H1 (cell line): ENCODE measurements at regions not wholly inside any gene's neighbourhood (a gene's known extent, or its start where the extent isn't known, plus 50 kb on each side); places are given as distances from the start of the nearest gene placed in this dataset.

Experiments used
- CTCF ChIA-PET: fragments of 300-600 bp; sonication (Branson Sonifier 250); formaldehyde crosslinking; loops from one replicate; lab custom pipeline; 2021; ENCODE audit not compliant: partially characterized antibody; lab: Charles Lee
- POLR2A ChIA-PET: fragments of 300-600 bp; sonication (Branson Sonifier 250); formaldehyde crosslinking; loops from one replicate; lab custom pipeline; 2021; ENCODE audit warnings: inconsistent platforms; ENCODE audit not compliant: partially characterized antibody; lab: Charles Lee
- DNase-seq, 2 experiments: peaks; one replicate each; pipeline versions ENCODE4 v3.0.0 to v3.0.0-alpha.2; 2010 to 2022; ENCODE audit warnings: low spot score in 2 of 2, low read depth in 1 of 2, mixed read lengths in 1 of 2
- FAIRE-seq: peaks from 2 replicates; lab custom pipeline; 2011; peaks lifted over from hg19 to GRCh38; lab: Jason Lieb, UNC
- H2AFZ ChIP-seq: 2 replicates; pipeline ENCODE4 v1.8.1; 2012; ENCODE audit warnings: low read length, inconsistent platforms
- H2AK5ac ChIP-seq: 2 replicates; pipeline ENCODE4 v1.6.1; 2013; ENCODE audit warnings: low read depth, low read length
- H2BK120ac ChIP-seq: replicated peaks from 2 replicates; pipeline ENCODE3; 2013; ENCODE audit warnings: low read depth, low read length, inconsistent platforms
- H2BK12ac ChIP-seq: 2 replicates; pipeline ENCODE4 v1.6.1; 2013; ENCODE audit warnings: low read depth, low read length
- H2BK15ac ChIP-seq: 2 replicates; pipeline ENCODE4 v1.6.1; 2013; ENCODE audit warnings: low read length
- H2BK20ac ChIP-seq: 2 replicates; pipeline ENCODE4 v1.6.1; 2013; ENCODE audit warnings: low read length
- H2BK5ac ChIP-seq: 2 replicates; pipeline ENCODE4 v1.6.1; 2013; ENCODE audit warnings: low read depth, low read length
- H3K14ac ChIP-seq: 2 replicates; pipeline ENCODE4 v1.6.1; 2013; ENCODE audit warnings: inconsistent platforms; ENCODE audit not compliant: insufficient read length
- H3K18ac ChIP-seq: 2 replicates; pipeline ENCODE4 v1.6.1; 2013; ENCODE audit warnings: low read length; ENCODE audit errors: extremely low read depth
- H3K23ac ChIP-seq: 2 replicates; pipeline ENCODE4 v1.6.1; 2013; ENCODE audit warnings: inconsistent platforms; ENCODE audit not compliant: insufficient read length
- H3K23me2 ChIP-seq: 2 replicates; pipeline ENCODE4 v1.6.1; 2013; ENCODE audit warnings: low read depth, low read length
- H3K27ac ChIP-seq: 2 replicates; pipeline ENCODE4 v1.6.1; 2011; ENCODE audit warnings: low read depth, low read length, inconsistent platforms
- H3K27me3 ChIP-seq, 4 experiments: replicated peaks in 1 of 4; 1 replicate in 1 of 4; 2 replicates in 3 of 4; pipeline versions ENCODE4 v1.6.1 to v1.8.1; 2011 to 2013; ENCODE audit warnings: low read length in 3 of 4, mild to moderate bottlenecking in 3 of 4, inconsistent platforms in 2 of 4, mixed read lengths in 2 of 4, moderate library complexity in 1 of 4; ENCODE audit not compliant: control insufficient read depth in 3 of 4, insufficient read depth in 3 of 4; ENCODE audit errors: extremely low read depth in 1 of 4
- H3K36me3 ChIP-seq, 4 experiments: 2 replicates each; pipeline versions ENCODE4 v1.6.1 to v1.8.1; 2011 to 2013; ENCODE audit warnings: mild to moderate bottlenecking in 4 of 4, low read length in 3 of 4, moderate library complexity in 2 of 4, control low read depth in 1 of 4, inconsistent platforms in 1 of 4; ENCODE audit not compliant: insufficient read depth in 4 of 4, control insufficient read depth in 2 of 4
- H3K4ac ChIP-seq: replicated peaks from 2 replicates; pipeline ENCODE3; 2013; ENCODE audit warnings: low read length, low read depth, mixed read lengths, inconsistent platforms; ENCODE audit not compliant: insufficient read length
- H3K4me1 ChIP-seq, 4 experiments: replicated peaks in 1 of 4; 1 replicate in 1 of 4; 2 replicates in 3 of 4; pipeline versions ENCODE4 v1.6.1 to v1.8.1; 2011 to 2013; ENCODE audit warnings: low read length in 3 of 4, inconsistent platforms in 2 of 4, mixed read lengths in 1 of 4; ENCODE audit not compliant: insufficient read depth in 4 of 4, control insufficient read depth in 3 of 4
- H3K4me2 ChIP-seq, 2 experiments: 2 replicates each; pipeline versions ENCODE4 v1.6.1 to v1.8.1; 2011 to 2013; ENCODE audit warnings: low read depth in 2 of 2, low read length in 2 of 2, control low read depth in 1 of 2, inconsistent platforms in 1 of 2, mild to moderate bottlenecking in 1 of 2; ENCODE audit not compliant: insufficient read depth in 1 of 2
- H3K4me3 ChIP-seq, 4 experiments: fragments of 200-600, 300-600 bp in 1 of 4; sonication (generic), shearing (Covaris generic), sonication (Bioruptor Twin) in 1 of 4; 2 replicates each; pipeline versions ENCODE4 v1.5.1 to v1.8.1; 2011 to 2016; ENCODE audit warnings: low read length in 4 of 4, low read depth in 3 of 4, control low read depth in 2 of 4, inconsistent platforms in 2 of 4, mild to moderate bottlenecking in 2 of 4, mixed read lengths in 1 of 4, moderate library complexity in 1 of 4; ENCODE audit not compliant: insufficient read depth in 2 of 4; ENCODE audit errors: extremely low read depth in 1 of 4
- H3K56ac ChIP-seq: replicated peaks from 2 replicates; pipeline ENCODE3; 2013; ENCODE audit warnings: low read depth, mild to moderate bottlenecking, mixed read lengths, low read length, inconsistent platforms; ENCODE audit not compliant: insufficient read length
- H3K79me1 ChIP-seq: 2 replicates; pipeline ENCODE4 v1.6.1; 2013; ENCODE audit warnings: low read depth, low read length, control low read depth
- H3K79me2 ChIP-seq, 2 experiments: 2 replicates each; pipeline versions ENCODE4 v1.6.1 to v1.8.1; 2012 to 2013; ENCODE audit warnings: low read length in 2 of 2, mild to moderate bottlenecking in 2 of 2, inconsistent platforms in 1 of 2; ENCODE audit not compliant: insufficient read depth in 2 of 2, control insufficient read depth in 1 of 2
- H3K9ac ChIP-seq, 4 experiments: replicated peaks in 1 of 4; 1 replicate in 1 of 4; 2 replicates in 3 of 4; pipeline versions ENCODE4 v1.6.1 to v1.8.1; 2011 to 2013; ENCODE audit warnings: low read depth in 3 of 4, low read length in 3 of 4, control low read depth in 2 of 4, mild to moderate bottlenecking in 2 of 4, moderate library complexity in 2 of 4, inconsistent platforms in 1 of 4; ENCODE audit errors: extremely low read depth in 1 of 4
- H3K9me3 ChIP-seq, 2 experiments: 2 replicates each; pipeline versions ENCODE4 v1.6.1 to v1.8.1; 2012 to 2013; ENCODE audit warnings: mild to moderate bottlenecking in 2 of 2, moderate library complexity in 2 of 2, control low read depth in 1 of 2, inconsistent platforms in 1 of 2, low read depth in 1 of 2, low read length in 1 of 2, mixed read lengths in 1 of 2; ENCODE audit not compliant: insufficient read depth in 2 of 2
- H4K20me1 ChIP-seq, 2 experiments: replicated peaks in 1 of 2; 2 replicates each; pipeline versions ENCODE3 to v1.8.1; 2011 to 2013; ENCODE audit warnings: inconsistent platforms in 2 of 2, low read length in 2 of 2, mild to moderate bottlenecking in 1 of 2; ENCODE audit not compliant: insufficient read depth in 2 of 2, control insufficient read depth in 1 of 2
- H4K5ac ChIP-seq: 2 replicates; pipeline ENCODE4 v1.6.1; 2013; ENCODE audit warnings: low read length, low read depth, mixed read lengths, inconsistent platforms; ENCODE audit not compliant: insufficient read length
- H4K8ac ChIP-seq: 2 replicates; pipeline ENCODE4 v1.8.0; 2013; ENCODE audit warnings: mild to moderate bottlenecking, moderate library complexity, low read length, inconsistent platforms; ENCODE audit not compliant: insufficient read depth; ENCODE audit errors: extremely low read depth
- H4K91ac ChIP-seq: replicated peaks from 2 replicates; pipeline ENCODE3; 2013; ENCODE audit warnings: low read length, mixed read lengths, inconsistent platforms; ENCODE audit not compliant: insufficient read length
- TAF7 ChIP-seq: optimal IDR thresholded peaks from 2 replicates; pipeline ENCODE3; 2011; ENCODE audit warnings: low read depth, mild to moderate bottlenecking, inconsistent platforms, low read length, moderate library complexity, borderline replicate concordance
- WGBS, 2 experiments: shearing (Covaris generic) in 1 of 2; methylation state at CpG; one replicate each; pipeline versions ENCODE4 v1.1.6 to v1.1.7; 2013 to 2015; ENCODE audit warnings: low lambda C conversion rate in 2 of 2, mixed read lengths in 2 of 2, inconsistent platforms in 1 of 2, low coverage in 1 of 2, missing lambda C conversion rate in 1 of 2; ENCODE audit not compliant: insufficient replicate concordance in 2 of 2, insufficient coverage in 1 of 2, insufficient read length in 1 of 2; ENCODE audit errors: extremely low coverage in 1 of 2, missing lambda C conversion rate in 1 of 2; 5-methylcytosine and 5-hydroxymethylcytosine counted together

DNA sequence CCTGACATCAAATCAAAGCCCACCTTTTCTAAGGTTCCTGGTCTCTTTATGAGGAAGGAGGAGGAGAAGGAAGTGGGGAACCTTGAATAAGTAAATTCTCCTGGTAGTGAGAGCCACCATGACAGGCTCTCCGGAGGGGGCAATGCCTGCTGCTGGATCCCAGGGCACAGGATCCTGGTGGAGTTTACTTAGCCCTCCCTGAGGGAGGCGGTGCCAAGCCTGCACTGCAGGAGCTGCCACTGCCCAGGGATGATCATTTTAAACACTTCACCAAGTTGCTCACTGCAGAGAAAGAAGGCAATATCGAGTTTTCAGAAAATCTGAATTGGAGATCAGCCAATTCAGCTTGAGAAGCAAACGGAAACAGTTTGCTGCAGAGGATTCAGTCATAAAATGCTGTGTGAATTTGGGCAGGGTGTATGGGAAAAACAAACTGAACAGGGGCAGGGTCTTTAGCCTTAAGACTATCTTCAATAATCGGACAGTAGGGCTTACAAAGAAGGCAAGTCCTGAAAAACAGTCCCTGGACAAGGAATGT, 200.7 kb downstream of the RAD51AP2 start:
- no peak for TF ChIP-seq TAF7
- Histone ChIP-seq H3K36me3 (no peaks in the 10 kb centered on the region), H4K8ac (no peak overlapping the region), H2BK12ac (no peak overlapping the region), H3K9me3 (no peaks in the 10 kb centered on the region), H3K9ac (no peak overlapping the region), H3K4me3 (no peak overlapping the region), H3K27ac (no peak overlapping the region), H3K4me1 (no peaks in the 10 kb centered on the region), H2BK120ac (no peak overlapping the region), H2AFZ (no peak overlapping the region), H2BK20ac (no peak overlapping the region), H4K91ac (no peak overlapping the region), H2BK5ac (no peak overlapping the region), H4K5ac (no peak overlapping the region), H3K18ac (no peak overlapping the region), H3K4me2 (no peak overlapping the region), H3K14ac (no peak overlapping the region), H3K79me2 (no peaks in the 10 kb centered on the region), H2AK5ac (no peak overlapping the region), H3K4ac (no peak overlapping the region), H3K23me2 (no peaks in the 10 kb centered on the region), H3K79me1 (no peaks in the 10 kb centered on the region), H3K27me3 (no peaks in the 10 kb centered on the region), H2BK15ac (no peak overlapping the region), H4K20me1 (no peaks in the 10 kb centered on the region), H3K23ac (no peak overlapping the region), H3K56ac (no peak overlapping the region)
- CTCF ChIA-PET: no interaction called here
- POLR2A ChIA-PET: no interaction called here
- 88% methylated on average over 5 of the region's 5 CpGs; no CpG with 5 or more reads in 1 of the 2 experiments for WGBS, 2 experiments
- no peak for FAIRE-seq
- DNase-seq: no peak
